Activated B cell treated with CpG ODN at 0.5 μM for 24 hours (primary cell): ENCODE measurements at regions not wholly inside any gene's neighbourhood (a gene's known extent, or its start where the extent isn't known, plus 50 kb on each side); places are given as distances from the start of the nearest gene placed in this dataset.

Experiments
- ATAC-seq: fragments of 200-7000 bp; cut with Tn5 transposase; one replicate; pipeline ENCODE4 v1.10.0; 2021; ENCODE audit warnings: low read depth, mild to moderate bottlenecking, moderate library complexity
- CTCF ChIA-PET: fragments of 350-600 bp; sonication (Branson Sonifier 250); formaldehyde crosslinking; loops from one replicate; lab custom pipeline; 2021; ENCODE audit warnings: antibody characterized with exemption; lab: Charles Lee
- POLR2A ChIA-PET: fragments of 350-600 bp; sonication (Branson Sonifier 250); formaldehyde crosslinking; loops from one replicate; lab custom pipeline; 2021; ENCODE audit warnings: antibody characterized with exemption; lab: Charles Lee
- DNase-seq: peaks from one replicate; pipeline ENCODE4 v3.0.0; 2022
- H3K27ac Mint-ChIP-seq: one replicate; pipeline ENCODE4 v1.8.0; 2020; ENCODE audit warnings: mixed read lengths
- H3K27me3 Mint-ChIP-seq: one replicate; pipeline ENCODE4 v1.8.0; 2021; ENCODE audit warnings: mixed read lengths
- H3K36me3 Mint-ChIP-seq: one replicate; pipeline ENCODE4 v1.8.0; 2021; ENCODE audit warnings: low read depth, mixed read lengths
- H3K4me1 Mint-ChIP-seq: one replicate; pipeline ENCODE4 v1.8.0; 2021; ENCODE audit warnings: mixed read lengths
- H3K4me3 Mint-ChIP-seq: one replicate; pipeline ENCODE4 v1.8.0; 2020; ENCODE audit warnings: mild to moderate bottlenecking, mixed read lengths
- H3K9me3 Mint-ChIP-seq: one replicate; pipeline ENCODE4 v1.8.0; 2020; ENCODE audit warnings: mixed read lengths
- intact Hi-C: fragments of 100-400 bp; cut with micrococcal nuclease; formaldehyde crosslinking; loops from one replicate; pipeline ENCODE4 v1.15.1; 2024
- TF ChIP-seq, protein P1 (sequence below): fragments of 200-600 bp; IDR thresholded peaks from one replicate; pipeline ENCODE4 v1.8.0; 2022; ENCODE audit warnings: antibody characterized with exemption, mild to moderate bottlenecking

DNA sequence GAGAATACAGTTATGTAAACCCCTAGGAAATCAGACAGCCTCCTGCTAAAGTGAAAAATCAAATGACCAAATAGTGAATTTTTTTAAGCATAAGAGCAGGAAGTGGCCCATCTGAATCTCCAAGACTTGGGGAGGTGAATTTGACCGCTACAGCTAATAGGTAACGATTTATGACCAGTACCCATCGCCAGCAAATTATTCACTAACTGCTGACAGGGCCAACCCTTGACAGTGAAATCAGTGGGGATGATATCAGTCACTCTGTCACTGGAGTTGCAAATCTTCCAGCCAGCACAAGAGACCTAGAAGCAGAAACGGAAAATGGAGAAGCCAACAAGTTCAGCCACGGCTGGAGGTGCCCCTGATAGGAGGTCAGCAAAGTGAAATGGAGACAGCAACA is 164.3 kb upstream of the PIK3C3 start:
- TF ChIP-seq, protein P1, sequence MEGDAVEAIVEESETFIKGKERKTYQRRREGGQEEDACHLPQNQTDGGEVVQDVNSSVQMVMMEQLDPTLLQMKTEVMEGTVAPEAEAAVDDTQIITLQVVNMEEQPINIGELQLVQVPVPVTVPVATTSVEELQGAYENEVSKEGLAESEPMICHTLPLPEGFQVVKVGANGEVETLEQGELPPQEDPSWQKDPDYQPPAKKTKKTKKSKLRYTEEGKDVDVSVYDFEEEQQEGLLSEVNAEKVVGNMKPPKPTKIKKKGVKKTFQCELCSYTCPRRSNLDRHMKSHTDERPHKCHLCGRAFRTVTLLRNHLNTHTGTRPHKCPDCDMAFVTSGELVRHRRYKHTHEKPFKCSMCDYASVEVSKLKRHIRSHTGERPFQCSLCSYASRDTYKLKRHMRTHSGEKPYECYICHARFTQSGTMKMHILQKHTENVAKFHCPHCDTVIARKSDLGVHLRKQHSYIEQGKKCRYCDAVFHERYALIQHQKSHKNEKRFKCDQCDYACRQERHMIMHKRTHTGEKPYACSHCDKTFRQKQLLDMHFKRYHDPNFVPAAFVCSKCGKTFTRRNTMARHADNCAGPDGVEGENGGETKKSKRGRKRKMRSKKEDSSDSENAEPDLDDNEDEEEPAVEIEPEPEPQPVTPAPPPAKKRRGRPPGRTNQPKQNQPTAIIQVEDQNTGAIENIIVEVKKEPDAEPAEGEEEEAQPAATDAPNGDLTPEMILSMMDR, result no peak
- Mint-ChIP-seq H3K27me3 (no peaks in the 10 kb centered on the region), H3K9me3 (no peaks in the 10 kb centered on the region), H3K36me3 (no peaks in the 10 kb centered on the region), H3K4me1 (no peaks in the 10 kb centered on the region), H3K4me3 (no peak overlapping the region), H3K27ac (no peak overlapping the region)
- POLR2A ChIA-PET, result no interaction called here
- no peak for DNase-seq
- CTCF ChIA-PET, result no interaction called here
- no peak for ATAC-seq
- intact Hi-C loops, result no loop called here

DNA sequence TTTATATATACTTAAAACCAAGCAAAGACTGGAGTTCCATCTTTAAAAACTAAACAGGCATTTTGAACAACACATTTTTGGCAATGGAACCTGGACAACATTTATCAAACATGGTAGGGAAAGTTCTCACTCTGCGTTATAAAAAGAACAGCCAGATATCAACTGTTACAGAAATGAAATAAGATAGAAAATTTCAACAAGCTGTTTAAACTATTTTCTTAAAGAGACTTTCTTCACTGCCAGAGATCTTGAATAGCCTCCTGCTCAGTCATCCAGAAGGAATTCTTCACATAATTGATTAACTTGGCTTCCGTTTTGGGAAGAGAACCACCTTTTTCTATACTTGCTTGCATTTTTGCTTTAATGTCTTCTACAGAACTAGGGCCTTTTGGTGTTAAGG is 166.0 kb upstream of the PIK3C3 start:
- TF ChIP-seq, protein P1, result no peak
- no peaks in the 10 kb centered on the region for H3K27me3 Mint-ChIP-seq
- H3K9me3 Mint-ChIP-seq, result no peaks in the 10 kb centered on the region
- DNase-seq, result no peak
- H3K4me3 Mint-ChIP-seq, result no peak overlapping the region
- H3K4me1 Mint-ChIP-seq, result no peaks in the 10 kb centered on the region
- intact Hi-C loops, result no loop called here
- no peak for ATAC-seq
- POLR2A ChIA-PET, result no interaction called here
- H3K36me3 Mint-ChIP-seq, result no peaks in the 10 kb centered on the region
- CTCF ChIA-PET, result no interaction called here
- no peak overlapping the region for H3K27ac Mint-ChIP-seq

DNA sequence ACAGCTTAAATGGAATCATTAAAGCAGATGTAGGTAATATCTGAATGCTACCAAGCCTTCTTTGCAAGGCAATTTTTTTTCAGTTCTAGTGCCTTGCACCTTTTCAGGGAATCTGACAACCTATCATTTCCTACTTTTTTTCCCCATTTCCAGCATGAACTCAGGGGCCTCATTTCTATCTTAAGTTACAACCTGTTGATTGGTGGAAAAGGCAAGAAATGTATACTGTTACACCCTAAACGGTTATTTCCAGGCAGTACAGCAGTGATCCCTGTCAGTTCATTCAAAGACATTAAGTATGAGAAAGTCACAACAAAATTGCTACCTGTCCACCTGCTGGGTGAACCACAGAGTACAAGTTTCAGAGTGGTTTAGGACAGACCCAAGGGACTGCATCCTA is 171.2 kb upstream of the PIK3C3 start:
- DNase-seq (no peak), ATAC-seq (no peak)
- no peaks in the 10 kb centered on the region for H3K9me3 Mint-ChIP-seq
- no peak overlapping the region for H3K27ac Mint-ChIP-seq
- no peaks in the 10 kb centered on the region for H3K4me1 Mint-ChIP-seq
- TF ChIP-seq, protein P1, result no peak
- ChIA-PET CTCF (no interaction called here), POLR2A (no interaction called here)
- no peak overlapping the region for H3K4me3 Mint-ChIP-seq
- no peaks in the 10 kb centered on the region for H3K36me3 Mint-ChIP-seq
- no peaks in the 10 kb centered on the region for H3K27me3 Mint-ChIP-seq
- intact Hi-C loops, result no loop called here

DNA sequence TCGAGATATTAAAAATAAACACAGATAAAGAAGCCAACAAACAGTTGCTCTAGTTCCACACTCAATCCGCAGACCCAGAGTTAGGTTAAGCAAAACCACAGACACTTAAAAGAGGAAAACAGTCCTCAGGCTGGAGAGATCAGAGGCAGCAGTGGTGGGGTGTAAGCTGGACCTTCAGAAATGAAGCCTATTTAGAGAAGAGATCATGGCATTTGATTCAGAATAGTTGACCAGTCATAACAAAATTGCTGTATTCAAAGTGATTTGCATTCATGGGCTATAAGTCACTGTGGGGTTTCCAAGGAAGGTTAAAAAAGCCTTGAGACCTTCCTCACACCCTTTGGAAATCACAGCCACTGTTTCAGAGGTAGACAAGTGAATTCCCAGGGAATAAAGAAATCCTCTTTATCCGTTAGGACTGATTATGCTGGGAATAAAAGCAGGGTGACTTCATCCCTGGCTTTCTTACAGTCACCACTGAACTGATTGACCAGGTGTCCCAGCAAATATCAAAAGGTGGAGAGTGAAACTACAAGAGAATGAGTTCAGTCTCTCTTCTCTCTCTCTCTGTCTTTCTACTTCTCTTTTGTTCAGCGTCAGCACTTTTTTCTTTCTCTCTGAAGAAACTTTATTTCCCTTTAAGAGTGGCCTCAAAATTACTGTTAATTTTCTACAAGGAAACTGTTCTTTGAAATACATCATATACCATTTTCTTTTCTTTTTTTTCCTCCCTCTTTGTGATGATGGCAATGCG is 171.8 kb upstream of the PIK3C3 start:
- no peak overlapping the region for H3K27ac Mint-ChIP-seq
- DNase-seq, result no peak
- ChIA-PET CTCF (no interaction called here), POLR2A (no interaction called here)
- no peak overlapping the region for H3K4me3 Mint-ChIP-seq
- intact Hi-C loops, result no loop called here
- H3K9me3 Mint-ChIP-seq, result no peaks in the 10 kb centered on the region
- TF ChIP-seq, protein P1, result no peak
- no peaks in the 10 kb centered on the region for H3K27me3 Mint-ChIP-seq
- no peaks in the 10 kb centered on the region for H3K4me1 Mint-ChIP-seq
- ATAC-seq, result no peak
- H3K36me3 Mint-ChIP-seq, result no peaks in the 10 kb centered on the region

DNA sequence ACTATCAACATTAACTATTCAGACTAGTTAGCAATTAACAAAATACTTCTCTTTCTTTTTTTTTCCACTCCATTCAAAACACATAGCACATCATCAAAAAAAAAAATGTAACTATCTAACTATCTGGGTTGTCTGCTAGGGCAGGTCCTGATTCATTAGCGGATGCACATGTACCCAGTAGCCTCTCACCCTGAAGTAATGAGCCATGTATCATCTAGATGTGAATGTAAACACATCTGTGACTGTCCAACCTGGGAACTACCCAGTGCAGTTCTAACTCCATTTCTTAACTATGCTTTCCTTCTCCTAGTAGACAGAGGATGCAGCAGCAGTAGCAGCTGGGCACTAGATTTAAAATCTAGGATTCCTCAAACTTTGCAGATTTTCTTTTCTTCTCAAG is 183.1 kb upstream of the PIK3C3 start:
- POLR2A ChIA-PET, result no interaction called here
- H3K9me3 Mint-ChIP-seq, result no peaks in the 10 kb centered on the region
- intact Hi-C loops, result no loop called here
- no peaks in the 10 kb centered on the region for H3K27me3 Mint-ChIP-seq
- no peaks in the 10 kb centered on the region for H3K36me3 Mint-ChIP-seq
- DNase-seq (no peak), ATAC-seq (no peak)
- no peak overlapping the region for H3K27ac Mint-ChIP-seq
- TF ChIP-seq, protein P1, result no peak
- CTCF ChIA-PET, result no interaction called here
- no peaks in the 10 kb centered on the region for H3K4me1 Mint-ChIP-seq
- H3K4me3 Mint-ChIP-seq, result no peak overlapping the region
